Panc1 (cell line): ENCODE measurements at regions not wholly inside any gene's neighbourhood (a gene's known extent, or its start where the extent isn't known, plus 50 kb on each side); places are given as distances from the start of the nearest gene placed in this dataset.

Experiments used
- ATAC-seq: fragments of 200-7000 bp; cut with Tn5 transposase; 2 replicates; pipeline ENCODE4 v1.9.1; 2020; ENCODE audit warnings: mild to moderate bottlenecking, moderate library complexity
- BruUV-seq: library from RNA; stranded (reverse); fragments of 400-500 nt; replicated peaks from 2 replicates; lab custom pipeline; 2021; lab: Mats Ljungman, UMichigan
- CTCF ChIA-PET: fragments of 300-600 bp; sonication (Branson Sonifier 250); formaldehyde crosslinking; loops from one replicate; lab custom pipeline; 2022; ENCODE audit warnings: antibody characterized with exemption; lab: Charles Lee
- POLR2A ChIA-PET: fragments of 300-600 bp; sonication (Branson Sonifier 250); formaldehyde crosslinking; loops from one replicate; lab custom pipeline; 2022; ENCODE audit warnings: antibody characterized with exemption; lab: Charles Lee
- DNase-seq: peaks from one replicate; pipeline ENCODE4 v3.0.0-alpha.2; 2010; ENCODE audit warnings: low read depth, low spot score
- H3K27ac ChIP-seq: 2 replicates; pipeline ENCODE4 v1.5.1; 2011; ENCODE audit warnings: mild to moderate bottlenecking, low read length, inconsistent platforms
- H3K27me3 ChIP-seq: fragments of 200-500 bp; sonication (Bioruptor generic); 2 replicates; pipeline ENCODE4 v1.6.0; 2014; ENCODE audit warnings: low read length, inconsistent platforms; ENCODE audit not compliant: control insufficient read depth, insufficient read depth
- H3K36me3 ChIP-seq: fragments of 200-500 bp; sonication (Bioruptor generic); 2 replicates; pipeline ENCODE4 v1.5.1; 2014; ENCODE audit warnings: inconsistent platforms, mild to moderate bottlenecking, low read length, moderate library complexity; ENCODE audit not compliant: control insufficient read depth, insufficient read depth
- H3K4me1 ChIP-seq: 2 replicates; pipeline ENCODE4 v1.5.1; 2011; ENCODE audit warnings: inconsistent platforms, mild to moderate bottlenecking, low read length, moderate library complexity; ENCODE audit not compliant: control insufficient read depth, insufficient read depth
- H3K4me3 ChIP-seq, 2 experiments: 2 replicates each; pipeline ENCODE4 v1.5.1; 2011 to 2012; ENCODE audit warnings: low read depth in 2 of 2, low read length in 2 of 2, mild to moderate bottlenecking in 2 of 2, inconsistent platforms in 1 of 2, moderate library complexity in 1 of 2
- H3K9me3 ChIP-seq: fragments of 200-500 bp; sonication (Bioruptor generic); 2 replicates; pipeline ENCODE4 v1.5.1; 2014; ENCODE audit warnings: low read depth, mild to moderate bottlenecking, inconsistent platforms, low read length, moderate library complexity; ENCODE audit not compliant: control insufficient read depth, insufficient read depth
- CTCF ChIP-seq: fragments of 450-650 bp; IDR thresholded peaks from 2 replicates; pipeline ENCODE4 v1.5.1; 2017; ENCODE audit warnings: mild to moderate bottlenecking
- POLR2AphosphoS5 ChIP-seq: IDR thresholded peaks from 2 replicates; pipeline ENCODE4 v1.6.1; 2012; ENCODE audit warnings: mild to moderate bottlenecking, low read depth, low read length, moderate library complexity
- REST ChIP-seq, 2 experiments: IDR thresholded peaks; 2 replicates each; pipeline ENCODE4 v1.6.1; 2011 to 2012; ENCODE audit warnings: low read depth in 2 of 2, control low read depth in 1 of 2, low read length in 1 of 2, mild to moderate bottlenecking in 1 of 2, moderate library complexity in 1 of 2; ENCODE audit not compliant: insufficient read depth in 1 of 2
- TCF7L2 ChIP-seq: IDR thresholded peaks from 2 replicates; pipeline ENCODE4 v1.6.1; 2011; ENCODE audit warnings: mild to moderate bottlenecking, low read depth, low read length, inconsistent platforms
- in situ Hi-C: cut with HindIII; loops from 2 replicates; pipeline ENCODE4 v1.10.0; 2016; ENCODE audit warnings: low sequenced_read_pairs, low pct_unique_long_range_greater_than_20kb
- intact Hi-C: fragments of 100-400 bp; cut with micrococcal nuclease; formaldehyde crosslinking; loops from one replicate; pipeline ENCODE4 v1.10.0; 2022; ENCODE audit not compliant: unreplicated experiment

GRCh38 chr9:82192211-82192610 lies 203.6 kb downstream of the SPATA31D1 start:
- ChIA-PET POLR2A (no interaction called here), CTCF (no interaction called here)
- no peaks in the 10 kb centered on the region for H3K36me3 ChIP-seq
- TF ChIP-seq POLR2AphosphoS5 (no peak), TCF7L2 (no peak), CTCF (no peak)
- BruUV-seq = no TSS peak
- no peak overlapping the region for H3K27ac ChIP-seq
- intact Hi-C loops = no loop called here
- no peaks in the 10 kb centered on the region for H3K4me1 ChIP-seq
- H3K4me3 ChIP-seq = no peak overlapping the region
- no peaks in the 10 kb centered on the region for H3K9me3 ChIP-seq
- DNase-seq (no peak), ATAC-seq (no peak)
- H3K27me3 ChIP-seq = no peaks in the 10 kb centered on the region
- in situ Hi-C loops = no loop called here

- intact Hi-C loops = no loop called here
- no TSS peak for BruUV-seq
Observed at GRCh38 chr9:82196622-82197441, 208.3 kb downstream of the SPATA31D1 start.

More at GRCh38 chr9:82196622-82197441, 208.3 kb downstream of the SPATA31D1 start:
- CTCF ChIA-PET = no interaction called here
- Histone ChIP-seq H3K4me3 (no peak overlapping the region), H3K4me1 (no peaks in the 10 kb centered on the region), H3K27ac (no peak overlapping the region), H3K9me3 (no peaks in the 10 kb centered on the region), H3K27me3 (no peaks in the 10 kb centered on the region), H3K36me3 (no peaks in the 10 kb centered on the region)
- in situ Hi-C loops = no loop called here
- TF ChIP-seq TCF7L2 (no peak), REST (IDR thresholded peaks at IDR 0.05; ENCODE audit: insufficient read depth in 1 of 2, low read depth in 2 of 2, low read length in 1 of 2) (no peak), CTCF (no peak)
- POLR2A ChIA-PET = no interaction called here
- ATAC-seq (no peak), DNase-seq (no peak)
